H1 (cell line): ENCODE measurements at regions not wholly inside any gene's neighbourhood (a gene's known extent, or its start where the extent isn't known, plus 50 kb on each side); places are given as distances from the start of the nearest gene placed in this dataset.

Source experiments
- GTF2F1 ChIP-seq: IDR thresholded peaks from 2 replicates; pipeline ENCODE4 v1.6.1; 2012; ENCODE audit warnings: low read depth, low read length, improper control_type of control experiment, borderline replicate concordance
- POU5F1 ChIP-seq: IDR thresholded peaks from 2 replicates; pipeline ENCODE4 v1.6.1; 2011; ENCODE audit warnings: low read depth, mild to moderate bottlenecking, low read length, moderate library complexity
- SAP30 ChIP-seq: fragments of 300-600 bp; sonication (generic); IDR thresholded peaks from 2 replicates; pipeline ENCODE4 v1.7.1; 2012; ENCODE audit warnings: low read length, moderate library complexity, mild to moderate bottlenecking, inconsistent platforms; ENCODE audit not compliant: insufficient read depth, insufficient replicate concordance
- SIX5 ChIP-seq: IDR thresholded peaks from 2 replicates; pipeline ENCODE4 v1.6.1; 2011; ENCODE audit warnings: mild to moderate bottlenecking, low read depth, low read length
- SRF ChIP-seq: IDR thresholded peaks from 2 replicates; pipeline ENCODE4 v1.6.1; 2011; ENCODE audit warnings: mild to moderate bottlenecking, low read depth, low read length, moderate library complexity
- TAF1 ChIP-seq: IDR thresholded peaks from 2 replicates; pipeline ENCODE4 v1.6.1; 2011; ENCODE audit warnings: mild to moderate bottlenecking, low read depth, low read length
- ZNF274 ChIP-seq: IDR thresholded peaks from 2 replicates; pipeline ENCODE4 v1.7.0; 2012; ENCODE audit warnings: low read length, borderline replicate concordance; ENCODE audit errors: extremely low read depth
- TF ChIP-seq, protein P1 (sequence below): fragments of 300-600 bp; sonication (generic); IDR thresholded peaks from 2 replicates; pipeline ENCODE4 v1.7.1; 2012; ENCODE audit warnings: low read length, moderate library complexity, mild to moderate bottlenecking, inconsistent platforms; ENCODE audit not compliant: insufficient replicate concordance

DNA sequence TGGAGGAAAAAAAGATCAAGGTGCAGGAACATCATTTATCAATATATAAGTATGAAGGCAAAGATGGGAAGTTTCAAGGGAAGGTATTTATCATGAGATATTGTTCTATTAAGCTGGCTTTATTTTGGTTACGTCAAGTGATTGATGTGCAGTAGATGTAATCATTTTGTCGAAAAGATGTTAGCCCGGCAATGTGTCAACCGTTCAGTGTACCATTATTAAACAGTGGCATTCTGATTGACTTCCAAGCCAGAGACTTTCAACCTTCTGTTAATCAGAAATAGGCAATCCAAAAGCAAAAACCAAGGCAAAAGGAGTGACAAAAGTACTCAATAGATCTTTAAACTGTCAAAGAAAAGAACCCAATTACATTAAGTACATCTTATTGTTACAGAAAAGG, 1340.3 kb upstream of the GOT2 start (continued):
- TF ChIP-seq, protein P1, sequence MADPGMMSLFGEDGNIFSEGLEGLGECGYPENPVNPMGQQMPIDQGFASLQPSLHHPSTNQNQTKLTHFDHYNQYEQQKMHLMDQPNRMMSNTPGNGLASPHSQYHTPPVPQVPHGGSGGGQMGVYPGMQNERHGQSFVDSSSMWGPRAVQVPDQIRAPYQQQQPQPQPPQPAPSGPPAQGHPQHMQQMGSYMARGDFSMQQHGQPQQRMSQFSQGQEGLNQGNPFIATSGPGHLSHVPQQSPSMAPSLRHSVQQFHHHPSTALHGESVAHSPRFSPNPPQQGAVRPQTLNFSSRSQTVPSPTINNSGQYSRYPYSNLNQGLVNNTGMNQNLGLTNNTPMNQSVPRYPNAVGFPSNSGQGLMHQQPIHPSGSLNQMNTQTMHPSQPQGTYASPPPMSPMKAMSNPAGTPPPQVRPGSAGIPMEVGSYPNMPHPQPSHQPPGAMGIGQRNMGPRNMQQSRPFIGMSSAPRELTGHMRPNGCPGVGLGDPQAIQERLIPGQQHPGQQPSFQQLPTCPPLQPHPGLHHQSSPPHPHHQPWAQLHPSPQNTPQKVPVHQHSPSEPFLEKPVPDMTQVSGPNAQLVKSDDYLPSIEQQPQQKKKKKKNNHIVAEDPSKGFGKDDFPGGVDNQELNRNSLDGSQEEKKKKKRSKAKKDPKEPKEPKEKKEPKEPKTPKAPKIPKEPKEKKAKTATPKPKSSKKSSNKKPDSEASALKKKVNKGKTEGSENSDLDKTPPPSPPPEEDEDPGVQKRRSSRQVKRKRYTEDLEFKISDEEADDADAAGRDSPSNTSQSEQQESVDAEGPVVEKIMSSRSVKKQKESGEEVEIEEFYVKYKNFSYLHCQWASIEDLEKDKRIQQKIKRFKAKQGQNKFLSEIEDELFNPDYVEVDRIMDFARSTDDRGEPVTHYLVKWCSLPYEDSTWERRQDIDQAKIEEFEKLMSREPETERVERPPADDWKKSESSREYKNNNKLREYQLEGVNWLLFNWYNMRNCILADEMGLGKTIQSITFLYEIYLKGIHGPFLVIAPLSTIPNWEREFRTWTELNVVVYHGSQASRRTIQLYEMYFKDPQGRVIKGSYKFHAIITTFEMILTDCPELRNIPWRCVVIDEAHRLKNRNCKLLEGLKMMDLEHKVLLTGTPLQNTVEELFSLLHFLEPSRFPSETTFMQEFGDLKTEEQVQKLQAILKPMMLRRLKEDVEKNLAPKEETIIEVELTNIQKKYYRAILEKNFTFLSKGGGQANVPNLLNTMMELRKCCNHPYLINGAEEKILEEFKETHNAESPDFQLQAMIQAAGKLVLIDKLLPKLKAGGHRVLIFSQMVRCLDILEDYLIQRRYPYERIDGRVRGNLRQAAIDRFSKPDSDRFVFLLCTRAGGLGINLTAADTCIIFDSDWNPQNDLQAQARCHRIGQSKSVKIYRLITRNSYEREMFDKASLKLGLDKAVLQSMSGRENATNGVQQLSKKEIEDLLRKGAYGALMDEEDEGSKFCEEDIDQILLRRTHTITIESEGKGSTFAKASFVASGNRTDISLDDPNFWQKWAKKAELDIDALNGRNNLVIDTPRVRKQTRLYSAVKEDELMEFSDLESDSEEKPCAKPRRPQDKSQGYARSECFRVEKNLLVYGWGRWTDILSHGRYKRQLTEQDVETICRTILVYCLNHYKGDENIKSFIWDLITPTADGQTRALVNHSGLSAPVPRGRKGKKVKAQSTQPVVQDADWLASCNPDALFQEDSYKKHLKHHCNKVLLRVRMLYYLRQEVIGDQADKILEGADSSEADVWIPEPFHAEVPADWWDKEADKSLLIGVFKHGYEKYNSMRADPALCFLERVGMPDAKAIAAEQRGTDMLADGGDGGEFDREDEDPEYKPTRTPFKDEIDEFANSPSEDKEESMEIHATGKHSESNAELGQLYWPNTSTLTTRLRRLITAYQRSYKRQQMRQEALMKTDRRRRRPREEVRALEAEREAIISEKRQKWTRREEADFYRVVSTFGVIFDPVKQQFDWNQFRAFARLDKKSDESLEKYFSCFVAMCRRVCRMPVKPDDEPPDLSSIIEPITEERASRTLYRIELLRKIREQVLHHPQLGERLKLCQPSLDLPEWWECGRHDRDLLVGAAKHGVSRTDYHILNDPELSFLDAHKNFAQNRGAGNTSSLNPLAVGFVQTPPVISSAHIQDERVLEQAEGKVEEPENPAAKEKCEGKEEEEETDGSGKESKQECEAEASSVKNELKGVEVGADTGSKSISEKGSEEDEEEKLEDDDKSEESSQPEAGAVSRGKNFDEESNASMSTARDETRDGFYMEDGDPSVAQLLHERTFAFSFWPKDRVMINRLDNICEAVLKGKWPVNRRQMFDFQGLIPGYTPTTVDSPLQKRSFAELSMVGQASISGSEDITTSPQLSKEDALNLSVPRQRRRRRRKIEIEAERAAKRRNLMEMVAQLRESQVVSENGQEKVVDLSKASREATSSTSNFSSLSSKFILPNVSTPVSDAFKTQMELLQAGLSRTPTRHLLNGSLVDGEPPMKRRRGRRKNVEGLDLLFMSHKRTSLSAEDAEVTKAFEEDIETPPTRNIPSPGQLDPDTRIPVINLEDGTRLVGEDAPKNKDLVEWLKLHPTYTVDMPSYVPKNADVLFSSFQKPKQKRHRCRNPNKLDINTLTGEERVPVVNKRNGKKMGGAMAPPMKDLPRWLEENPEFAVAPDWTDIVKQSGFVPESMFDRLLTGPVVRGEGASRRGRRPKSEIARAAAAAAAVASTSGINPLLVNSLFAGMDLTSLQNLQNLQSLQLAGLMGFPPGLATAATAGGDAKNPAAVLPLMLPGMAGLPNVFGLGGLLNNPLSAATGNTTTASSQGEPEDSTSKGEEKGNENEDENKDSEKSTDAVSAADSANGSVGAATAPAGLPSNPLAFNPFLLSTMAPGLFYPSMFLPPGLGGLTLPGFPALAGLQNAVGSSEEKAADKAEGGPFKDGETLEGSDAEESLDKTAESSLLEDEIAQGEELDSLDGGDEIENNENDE: no peak
- no peak for TF ChIP-seq SIX5
- no peak for TF ChIP-seq POU5F1
- TF ChIP-seq TAF1: no peak
- no peak for TF ChIP-seq SRF
- TF ChIP-seq GTF2F1: no peak
- no peak for TF ChIP-seq ZNF274
- no peak for TF ChIP-seq SAP30
